ENCODE measurements at regions not wholly inside any gene's neighbourhood (a gene's known extent, or its start where the extent isn't known, plus 50 kb on each side); places are given as distances from the start of the nearest gene placed in this dataset.

GRCh38 chr12:53842686-53843085 is 90.9 kb upstream of the CISTR start:
- Histone ChIP-seq H3K27me3 (ENCODE audit: insufficient read depth, low read length) (no peaks in the 10 kb centered on the region), H2BK20ac (ENCODE audit: low read depth, low read length, poor library complexity, severe bottlenecking) (no peak overlapping the region)
- no CpG with 5 or more reads among the region's 6 CpGs for WGBS (ENCODE audit: extremely low coverage, insufficient read length, low lambda C conversion rate)

More at GRCh38 chr12:53842686-53843085, 90.9 kb upstream of the CISTR start:
- no peak overlapping the region for H3K23ac ChIP-seq (ENCODE audit: insufficient read length, low read depth, low read length)
- DNase-seq = no peak
- H3K79me2 ChIP-seq (ENCODE audit: insufficient read depth, low read length) = no peaks in the 10 kb centered on the region
- H3K4me1 ChIP-seq (ENCODE audit: insufficient read depth, low read length) = peaks cover 5% of the 10 kb centered on the region; the same call in 1 of the 2 replicates
- H3K18ac ChIP-seq (ENCODE audit: insufficient read length, low read depth, low read length) = no peak overlapping the region
- H4K5ac ChIP-seq (ENCODE audit: insufficient read length, low read depth, low read length) = no peak overlapping the region
- Mint-ChIP-seq H3K27me3 (ENCODE audit: low read depth) (peaks cover 39% of the 10 kb centered on the region), H3K9me3 (no peaks in the 10 kb centered on the region), H3K36me3 (ENCODE audit: insufficient read depth in 1 of 3, low read depth in 3 of 3) (no peaks in the 10 kb centered on the region), H3K4me3 (no peak overlapping the region), H3K27ac (no peak overlapping the region; a peak in 1 of 7 replicates), H3K4me1 (peaks cover 5 to 8% of the 10 kb centered on the region in 2 experiments; a peak in 3 of 4 replicates)
- H4K91ac ChIP-seq (ENCODE audit: insufficient read length, low read depth, low read length) = no peak overlapping the region
- H2BK12ac ChIP-seq (ENCODE audit: insufficient read length, low read depth, low read length) = no peak overlapping the region
- H2BK15ac ChIP-seq (ENCODE audit: low read depth, low read length) = no peak overlapping the region
- no peak overlapping the region for H3K4me2 ChIP-seq (ENCODE audit: insufficient read depth, insufficient read length, low read length)
- no peak overlapping the region for H3K27ac ChIP-seq (ENCODE audit: insufficient read length, low read depth, low read length)
- no peaks in the 10 kb centered on the region for H4K20me1 ChIP-seq (ENCODE audit: control insufficient read depth, insufficient read depth, insufficient read length)
- H3K14ac ChIP-seq (ENCODE audit: insufficient read depth, low read length) = no peak overlapping the region
- H2AFZ ChIP-seq (ENCODE audit: low read length) = no peak overlapping the region
- H3K56ac ChIP-seq (ENCODE audit: insufficient read length, low read depth, low read length) = no peak overlapping the region
- H3K9ac ChIP-seq (ENCODE audit: extremely low read depth, insufficient read length, low read length) = no peak overlapping the region
- H3T11ph ChIP-seq (ENCODE audit: low read length) = no peak overlapping the region
- no peak overlapping the region for H3K4ac ChIP-seq (ENCODE audit: low read depth, low read length)
- no peak overlapping the region for H2AK5ac ChIP-seq (ENCODE audit: insufficient read length, low read length)
- no peaks in the 10 kb centered on the region for H3K9me3 ChIP-seq (ENCODE audit: control insufficient read depth, low read depth, low read length)
- no peak for TF ChIP-seq CTCF (conservative IDR thresholded peaks at IDR 0.05)
- H4K8ac ChIP-seq (replicated peaks; ENCODE audit: insufficient read length, low read depth, low read length) = no peak overlapping the region
- H2BK120ac ChIP-seq (ENCODE audit: low read depth, low read length, poor library complexity, severe bottlenecking) = no peak overlapping the region
- no peak overlapping the region for H2BK5ac ChIP-seq (ENCODE audit: insufficient read length, low read length)
- H3K23me2 ChIP-seq (ENCODE audit: insufficient read length, low read depth, low read length, poor library complexity, severe bottlenecking) = no peaks in the 10 kb centered on the region
- H3K79me1 ChIP-seq (ENCODE audit: insufficient read depth, low read depth, low read length, poor library complexity, severe bottlenecking) = no peaks in the 10 kb centered on the region
